Heart left ventricle (tissue), 16 donors: ENCODE measurements at regions not wholly inside any gene's neighbourhood (a gene's known extent, or its start where the extent isn't known, plus 50 kb on each side); places are given as distances from the start of the nearest gene placed in this dataset.

ENCODE experiments used
- ATAC-seq, 4 donors: fragments of 200-7000 bp; cut with Tn5 transposase; one replicate each; pipeline ENCODE4 v1.9.1; 2020 to 2022; ENCODE audit warnings: moderate library complexity in 4 of 4, mild to moderate bottlenecking in 3 of 4, moderate number of reproducible peaks in 1 of 4
- DNase-seq, 5 donors: peaks; one replicate each; pipeline ENCODE4 v3.0.0-alpha.2; 2020
- H3K27ac ChIP-seq, 12 donors: fragments of 200-600 bp; sonication (generic) in 4 of 12; one replicate each; pipeline versions ENCODE4 v1.5.0 to v1.8.0; 2016 to 2022; ENCODE audit warnings: mild to moderate bottlenecking in 2 of 12
- H3K27me3 ChIP-seq, 9 donors: fragments of 200-600 bp; sonication (generic) in 2 of 9; one replicate each; pipeline versions ENCODE4 v1.5.1 to v1.8.0; 2016 to 2022; ENCODE audit warnings: mild to moderate bottlenecking in 3 of 9
- H3K36me3 ChIP-seq, 9 donors: fragments of 200-600 bp; sonication (generic) in 2 of 9; one replicate each; pipeline versions ENCODE4 v1.5.0 to v1.8.0; 2018 to 2022; ENCODE audit warnings: mild to moderate bottlenecking in 2 of 9
- H3K4me1 ChIP-seq, 12 donors: fragments of 200-600 bp; sonication (generic) in 4 of 12; one replicate each; pipeline versions ENCODE4 v1.5.0 to v1.8.0; 2016 to 2022; ENCODE audit warnings: mild to moderate bottlenecking in 3 of 12
- H3K4me3 ChIP-seq, 12 donors: fragments of 200-600 bp; sonication (generic) in 4 of 12; one replicate each; pipeline versions ENCODE4 v1.5.0 to v1.8.0; 2017 to 2022; ENCODE audit warnings: mild to moderate bottlenecking in 9 of 12, moderate library complexity in 4 of 12
- H3K9me3 ChIP-seq, 12 donors: fragments of 200-600 bp; sonication (generic) in 4 of 12; one replicate each; pipeline versions ENCODE4 v1.5.0 to v1.8.0; 2016 to 2022; ENCODE audit warnings: mild to moderate bottlenecking in 1 of 12
- POLR2A ChIP-seq, 2 donors: fragments of 450-650 bp; IDR thresholded peaks; one replicate each; pipeline ENCODE4 v1.6.1; 2017; ENCODE audit warnings: antibody characterized with exemption in 2 of 2, mild to moderate bottlenecking in 2 of 2, moderate library complexity in 2 of 2
- WGBS, 4 donors: extraction: QIAGEN DNeasy Blood & Tissue Kit in 2 of 4; methylation state at CpG; one replicate each; pipeline versions ENCODE4 v1.1.5 to v1.1.7; 2013 to 2018; 5-methylcytosine and 5-hydroxymethylcytosine counted together
- intact Hi-C, 10 donors: fragments of 100-400 bp; cut with DNase I; formaldehyde crosslinking; loops; one replicate each; pipeline versions ENCODE4 v1.11.1 to v1.14.2; 2022
- TF ChIP-seq, protein P1 (sequence below), 12 donors: fragments of 200-600 bp; sonication (generic) in 4 of 12; IDR thresholded peaks; one replicate each; pipeline versions ENCODE4 v1.5.0 to v1.8.0; 2018 to 2022; ENCODE audit warnings: antibody characterized with exemption in 12 of 12, mild to moderate bottlenecking in 5 of 12
- donor health status: ischemic (EF 13 %, LVEDD 7.1; RV severe dilation, severe dysfunction).
- donor health status: healthy with polysubstance abuse.
- donor health status: DM: no; HTN: yes; CAD: no.
- donor health status: DM: no; HTN: no; CAD: no.
- donor health status: ischemic (EF 25% LVEDD 6.9; RV normal size, moderate dysfunction).
- donor health status: ischemic (EF 25% LVEDD 5.7; RV mildly dilated, moderate dysfunction).
- donor health status: healthy.
- donor health status: DM: yes; HTN: yes; CAD: no.
- donor health status: ischemic (EF 35%, LVEDD 5.7; RV mildly dilated, moderate dysfunction).
- donor health status: nonischemic (EF 11% LVEDD 7.7; RV severe dilation, severe dysfunction).
- donor health status: DM: yes; HTN: yes; CAD: no.
- donor health status: PGD.
- donor health status: ischemic (EF 29% LVEDD 5.4; RV normal size, mild dysfunction).
- donor health status: nonischemic (EF 23%, LVEDD 6.1; RV moderate dilation, normal function).

DNA sequence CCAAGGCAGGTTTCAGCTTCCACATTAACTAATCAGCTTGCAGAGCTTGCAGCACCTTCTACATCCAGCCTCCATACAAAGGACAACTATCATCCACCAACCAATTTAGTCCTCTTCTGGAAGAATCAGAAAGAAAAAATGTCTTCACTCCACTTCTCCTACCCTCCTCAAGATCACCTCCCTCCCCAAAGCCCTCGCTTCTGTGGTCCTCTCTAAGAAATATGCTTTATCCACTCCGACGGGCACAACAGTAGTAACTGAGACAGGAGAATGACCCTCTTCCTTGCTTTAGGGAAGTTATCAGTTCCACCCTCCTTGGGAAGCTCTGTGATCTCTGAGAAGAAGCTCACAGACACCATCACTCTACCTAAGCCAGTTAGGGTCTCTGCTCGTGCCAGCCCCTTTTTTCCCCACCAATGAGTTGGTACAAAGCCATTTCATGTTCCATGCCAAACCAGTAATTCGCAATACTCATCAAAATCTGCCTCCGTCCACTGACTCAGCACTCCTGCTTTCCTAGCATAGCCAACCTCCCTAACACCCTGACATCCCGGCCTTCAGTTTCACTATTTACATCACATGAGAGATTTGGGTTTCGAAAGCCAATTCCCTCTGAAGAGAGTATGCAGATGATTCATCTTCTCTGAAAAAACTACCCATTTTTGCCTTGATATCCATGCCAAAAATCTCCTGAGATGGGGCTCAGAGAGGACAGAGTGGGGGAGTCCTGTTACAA is 114.1 kb upstream of the PKDCC start:
- WGBS, 4 donors, result 74 to 84% (median 80%) methylated on average over 8 of the region's 8 CpGs
- Histone ChIP-seq H3K4me1 (peaks cover 0 to 64% (median 34%) of the 10 kb centered on the region in 12 donors), H3K27ac (peak overlapping the region; percentile 12 to 78 (median 61)), H3K9me3 (no peaks in the 10 kb centered on the region), H3K27me3 (no peaks in the 10 kb centered on the region), H3K4me3 (no peak overlapping the region), H3K36me3 (no peaks in the 10 kb centered on the region)
- no peak for TF ChIP-seq POLR2A (IDR thresholded peaks at IDR 0.05)
- TF ChIP-seq, protein P1, sequence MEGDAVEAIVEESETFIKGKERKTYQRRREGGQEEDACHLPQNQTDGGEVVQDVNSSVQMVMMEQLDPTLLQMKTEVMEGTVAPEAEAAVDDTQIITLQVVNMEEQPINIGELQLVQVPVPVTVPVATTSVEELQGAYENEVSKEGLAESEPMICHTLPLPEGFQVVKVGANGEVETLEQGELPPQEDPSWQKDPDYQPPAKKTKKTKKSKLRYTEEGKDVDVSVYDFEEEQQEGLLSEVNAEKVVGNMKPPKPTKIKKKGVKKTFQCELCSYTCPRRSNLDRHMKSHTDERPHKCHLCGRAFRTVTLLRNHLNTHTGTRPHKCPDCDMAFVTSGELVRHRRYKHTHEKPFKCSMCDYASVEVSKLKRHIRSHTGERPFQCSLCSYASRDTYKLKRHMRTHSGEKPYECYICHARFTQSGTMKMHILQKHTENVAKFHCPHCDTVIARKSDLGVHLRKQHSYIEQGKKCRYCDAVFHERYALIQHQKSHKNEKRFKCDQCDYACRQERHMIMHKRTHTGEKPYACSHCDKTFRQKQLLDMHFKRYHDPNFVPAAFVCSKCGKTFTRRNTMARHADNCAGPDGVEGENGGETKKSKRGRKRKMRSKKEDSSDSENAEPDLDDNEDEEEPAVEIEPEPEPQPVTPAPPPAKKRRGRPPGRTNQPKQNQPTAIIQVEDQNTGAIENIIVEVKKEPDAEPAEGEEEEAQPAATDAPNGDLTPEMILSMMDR (IDR thresholded peaks at IDR 0.05), result no peak
- ATAC-seq (peak in 3 of 4 donors; percentile 12 to 53 (median 20)), DNase-seq (no peak)
- intact Hi-C loops, result loop anchor here in 5 of 10 donors (5.0 kb wide), 2 partner anchors 34 to 114 kb away; partner anchors contain the start of gene PKDCC (in 4 of the 5)

DNA sequence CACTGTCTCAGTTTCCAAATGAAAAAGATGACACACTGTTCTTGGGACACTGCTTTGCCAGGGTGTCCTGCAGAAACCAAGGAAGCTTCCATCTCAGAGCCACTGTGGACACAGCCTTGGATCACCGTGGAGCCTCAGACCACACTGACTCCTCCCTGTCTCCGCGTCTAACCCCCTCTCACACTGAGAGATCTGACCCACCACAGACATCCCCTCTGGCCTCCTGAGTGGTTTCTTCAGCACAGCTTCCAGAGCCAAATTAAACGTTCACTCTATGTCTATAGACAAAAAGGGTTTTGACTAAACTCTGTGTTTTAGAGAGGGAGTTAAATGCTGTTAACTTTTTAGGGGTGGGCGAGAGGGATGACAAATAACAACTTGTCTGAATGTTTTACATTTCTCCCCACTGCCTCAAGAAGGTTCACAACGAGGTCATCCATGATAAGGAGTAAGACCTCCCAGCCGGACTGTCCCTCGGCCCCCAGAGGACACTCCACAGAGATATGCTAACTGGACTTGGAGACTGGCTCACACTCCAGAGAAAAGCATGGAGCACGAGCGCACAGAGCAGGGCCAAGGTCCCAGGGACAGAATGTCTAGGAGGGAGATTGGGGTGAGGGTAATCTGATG is 113.4 kb upstream of the PKDCC start:
- Histone ChIP-seq H3K4me1 (peaks cover 0 to 69% (median 34%) of the 10 kb centered on the region in 12 donors), H3K27me3 (no peaks in the 10 kb centered on the region), H3K36me3 (no peaks in the 10 kb centered on the region), H3K4me3 (no peak overlapping the region), H3K9me3 (no peaks in the 10 kb centered on the region), H3K27ac (peak overlapping the region; percentile 12 to 78 (median 59))
- WGBS, 4 donors, result 49 to 62% (median 50%) methylated on average over 10 of the region's 10 CpGs
- ATAC-seq (peak in 1 of 4 donors; percentile 14), DNase-seq (peak in 1 of 5 donors; percentile 52)
- no peak for TF ChIP-seq POLR2A (IDR thresholded peaks at IDR 0.05)
- TF ChIP-seq, protein P1 (IDR thresholded peaks at IDR 0.05), result no peak
- intact Hi-C loops, result loop anchor here in 5 of 10 donors (5.0 kb wide), 2 partner anchors 33 to 113 kb away; partner anchors contain the start of gene PKDCC (in 4 of the 5)

DNA sequence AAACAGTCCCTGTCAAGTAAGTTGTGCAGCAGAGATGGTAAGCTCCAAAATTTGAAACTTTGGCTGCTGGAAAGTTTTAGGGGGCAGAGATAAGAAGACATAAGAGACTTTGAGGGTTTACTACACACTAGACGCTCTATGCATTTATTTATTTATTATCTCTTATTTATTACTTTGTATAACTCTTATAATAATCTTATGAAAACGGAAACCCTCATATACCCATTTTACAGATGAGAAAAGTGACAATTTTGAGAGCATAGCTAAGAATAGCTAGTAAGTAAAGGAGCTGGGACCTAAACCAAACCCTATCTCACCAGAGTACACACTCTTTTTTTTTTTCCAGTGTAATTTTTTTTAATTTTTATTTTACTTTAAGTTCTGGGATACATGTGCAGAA is 112.8 kb upstream of the PKDCC start:
- 74 to 93% (median 90%) methylated on average over 2 of the region's 2 CpGs for WGBS, 4 donors
- H3K36me3 ChIP-seq, result no peaks in the 10 kb centered on the region
- no peak overlapping the region for H3K4me3 ChIP-seq
- H3K9me3 ChIP-seq, result no peaks in the 10 kb centered on the region
- DNase-seq, result no peak
- no peak for ATAC-seq
- no peaks in the 10 kb centered on the region for H3K27me3 ChIP-seq
- H3K4me1 ChIP-seq, result peaks cover 0 to 75% (median 35%) of the 10 kb centered on the region in 12 donors
- TF ChIP-seq, protein P1 (IDR thresholded peaks at IDR 0.05), result no peak
- no peak for TF ChIP-seq POLR2A (IDR thresholded peaks at IDR 0.05)
- H3K27ac ChIP-seq, result peak overlapping the region in 5 of 12 donors; percentile 58 to 66 (median 62)
- intact Hi-C loops, result loop anchor here in 1 of 10 donors (5.0 kb wide), 1 partner anchor 117 kb away; no protein-coding TSS in a partner anchor

DNA sequence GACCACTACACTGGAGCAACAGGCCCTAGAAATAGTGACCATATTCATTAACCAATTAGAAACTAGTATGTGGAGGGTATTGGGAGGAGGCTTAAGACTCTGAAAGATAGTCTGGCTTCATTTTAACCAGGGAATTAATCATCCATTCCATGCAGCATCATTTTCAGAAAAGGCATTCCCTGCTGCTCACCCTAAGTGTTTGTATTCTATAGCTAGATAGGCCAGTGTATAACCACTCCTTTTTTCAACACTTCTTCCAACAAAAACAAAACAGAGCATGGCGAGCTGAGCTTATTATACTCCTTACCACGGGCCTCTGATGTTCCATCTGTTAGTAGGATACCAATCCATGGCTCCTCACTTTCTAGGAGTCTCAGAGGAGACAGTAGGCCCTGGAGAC is 112.0 kb upstream of the PKDCC start:
- TF ChIP-seq, protein P1 (IDR thresholded peaks at IDR 0.05), result no peak
- no peak for TF ChIP-seq POLR2A (IDR thresholded peaks at IDR 0.05)
- intact Hi-C loops, result loop anchor here in 1 of 10 donors (5.0 kb wide), 1 partner anchor 116 kb away; no protein-coding TSS in a partner anchor
- no peak overlapping the region for H3K4me3 ChIP-seq
- ATAC-seq (no peak), DNase-seq (no peak)
- no peaks in the 10 kb centered on the region for H3K27me3 ChIP-seq
- peaks cover 0 to 81% (median 37%) of the 10 kb centered on the region in 12 donors for H3K4me1 ChIP-seq
- H3K9me3 ChIP-seq, result no peaks in the 10 kb centered on the region
- peak overlapping the region in 1 of 12 donors; percentile 2 for H3K27ac ChIP-seq
- WGBS, 4 donors, result 43 to 52% (median 49%) methylated on average over 2 of the region's 2 CpGs
- H3K36me3 ChIP-seq, result no peaks in the 10 kb centered on the region
